PC-3 (cell line): ENCODE measurements at regions not wholly inside any gene's neighbourhood (a gene's known extent, or its start where the extent isn't known, plus 50 kb on each side); places are given as distances from the start of the nearest gene placed in this dataset.

ENCODE experiments used
- ATAC-seq: fragments of 200-7000 bp; cut with Tn5 transposase; 2 replicates; pipeline ENCODE4 v1.9.1; 2020; ENCODE audit warnings: mild to moderate bottlenecking, moderate library complexity
- BruUV-seq: library from RNA; stranded (reverse); fragments of 400-500 nt; replicated peaks from 2 replicates; lab custom pipeline; 2021; lab: Mats Ljungman, UMichigan
- CTCF ChIA-PET: fragments of 300-600 bp; sonication (Branson Sonifier 250); formaldehyde crosslinking; loops from one replicate; lab custom pipeline; 2022; ENCODE audit warnings: antibody characterized with exemption; lab: Charles Lee
- POLR2A ChIA-PET: fragments of 300-600 bp; sonication (Branson Sonifier 250); formaldehyde crosslinking; loops from one replicate; lab custom pipeline; 2022; ENCODE audit warnings: antibody characterized with exemption; ENCODE audit not compliant: unreplicated experiment; lab: Charles Lee
- DNase-seq: peaks from one replicate; pipeline ENCODE4 v3.0.0-alpha.2; 2015
- H2AFZ ChIP-seq: fragments of 300-600 bp; sonication (generic); 2 replicates; pipeline ENCODE4 v1.6.0; 2016; ENCODE audit warnings: antibody characterized with exemption, low read length
- H3F3A ChIP-seq: fragments of 300-600 bp; sonication (generic); one replicate; pipeline ENCODE4 v1.6.0; 2017; ENCODE audit warnings: antibody characterized with exemption, low read length, control low read depth, mild to moderate bottlenecking; ENCODE audit not compliant: unreplicated experiment
- H3K27ac ChIP-seq: fragments of 300-600 bp; sonication (generic); 2 replicates; pipeline ENCODE4 v1.5.1; 2016; ENCODE audit warnings: mild to moderate bottlenecking, low read length
- H3K27me3 ChIP-seq: fragments of 300-600 bp; sonication (generic); 2 replicates; pipeline ENCODE4 v1.6.1; 2016; ENCODE audit warnings: low read length, mixed read lengths
- H3K36me3 ChIP-seq: fragments of 300-600 bp; sonication (generic); 2 replicates; pipeline ENCODE4 v1.6.1; 2016; ENCODE audit warnings: low read depth, mixed run types, low read length, mixed read lengths
- H3K4me1 ChIP-seq: fragments of 300-600 bp; sonication (generic); 2 replicates; pipeline ENCODE4 v1.5.1; 2016; ENCODE audit warnings: low read length; ENCODE audit not compliant: insufficient read depth
- H3K4me2 ChIP-seq: fragments of 300-600 bp; sonication (generic); 2 replicates; pipeline ENCODE4 v1.6.0; 2016; ENCODE audit warnings: low read length
- H3K4me3 ChIP-seq: fragments of 300-600 bp; sonication (generic); 2 replicates; pipeline ENCODE4 v1.5.1; 2016; ENCODE audit warnings: mild to moderate bottlenecking, low read length, mixed read lengths
- H3K79me2 ChIP-seq: fragments of 300-600 bp; sonication (generic); 2 replicates; pipeline ENCODE4 v1.6.1; 2017; ENCODE audit warnings: low read length, mixed read lengths
- H3K9ac ChIP-seq: fragments of 300-600 bp; sonication (generic); 2 replicates; pipeline ENCODE4 v1.6.0; 2016; ENCODE audit warnings: mild to moderate bottlenecking, low read length
- H3K9me2 ChIP-seq: fragments of 300-600 bp; sonication (generic); replicated peaks from 2 replicates; pipeline ENCODE4 v1.6.1; 2016; ENCODE audit warnings: mixed run types, low read length, mixed read lengths
- H3K9me3 ChIP-seq: fragments of 300-600 bp; sonication (generic); 2 replicates; pipeline ENCODE4 v1.6.1; 2016; ENCODE audit warnings: low read length, mixed read lengths
- H4K20me1 ChIP-seq: fragments of 300-600 bp; sonication (generic); 2 replicates; pipeline ENCODE4 v1.6.1; 2016; ENCODE audit warnings: low read length, mixed read lengths
- EZH2 ChIP-seq: fragments of 300-600 bp; sonication (generic); IDR thresholded peaks from one replicate; pipeline ENCODE4 v1.6.1; 2017; ENCODE audit warnings: antibody characterized with exemption, mild to moderate bottlenecking, low read length; ENCODE audit not compliant: unreplicated experiment
- EZH2phosphoT487 ChIP-seq: fragments of 300-600 bp; sonication (generic); IDR thresholded peaks from 2 replicates; pipeline ENCODE4 v1.6.1; 2018; ENCODE audit warnings: mild to moderate bottlenecking, antibody characterized with exemption, low read length, borderline replicate concordance
- intact Hi-C: fragments of 100-400 bp; cut with micrococcal nuclease; formaldehyde crosslinking; loops from 2 replicates; pipeline ENCODE4 v1.9.0; 2023
- TF ChIP-seq, protein P1 (sequence below): fragments of 300-600 bp; sonication (generic); conservative IDR thresholded peaks from 2 replicates; pipeline ENCODE4 v1.5.1; 2017; ENCODE audit warnings: antibody characterized with exemption, low read depth, mild to moderate bottlenecking, low read length

DNA sequence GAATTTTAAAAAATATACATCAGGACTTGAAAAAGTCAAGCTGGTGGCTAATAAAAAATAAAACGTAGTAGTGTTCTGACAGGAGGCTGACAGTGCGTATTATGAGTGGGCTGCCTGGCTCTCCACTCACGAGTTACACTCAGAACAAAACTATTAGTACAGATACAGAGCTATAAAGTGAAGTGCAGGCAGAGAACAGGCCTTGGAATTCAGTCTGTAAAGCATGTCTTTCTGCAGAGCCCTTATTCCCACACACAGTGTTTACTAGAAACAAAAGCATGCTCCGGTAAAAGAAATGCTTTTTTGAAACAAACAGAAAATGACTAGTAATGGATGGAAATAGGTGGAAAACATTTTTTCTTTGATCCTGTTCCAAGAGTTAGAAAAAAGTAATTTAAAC lies 334.7 kb downstream of the DIRAS2 start:
- no peak overlapping the region for H2AFZ ChIP-seq
- POLR2A ChIA-PET: no interaction called here

DNA sequence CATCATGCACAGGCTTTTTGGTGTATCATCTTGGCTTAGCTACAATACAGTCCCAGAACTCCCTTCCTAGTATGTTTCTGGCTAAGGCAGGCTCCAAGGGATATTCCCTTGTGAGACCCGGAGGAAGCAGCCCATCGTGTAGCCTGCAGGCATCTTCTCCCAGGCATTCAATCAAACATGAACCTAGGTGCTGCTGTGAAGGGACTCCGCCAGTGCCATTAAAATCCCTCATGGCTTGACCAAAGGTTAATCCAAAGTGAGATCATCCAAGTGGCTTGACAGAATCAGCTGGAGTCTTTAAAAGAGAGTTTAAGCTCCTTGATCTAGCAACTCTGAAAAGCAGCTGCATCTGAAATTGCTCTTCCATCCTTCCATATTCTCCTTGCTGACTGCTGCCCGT lies 333.9 kb downstream of the DIRAS2 start:
- H2AFZ ChIP-seq: no peak overlapping the region
- no peak for TF ChIP-seq EZH2phosphoT487
- TF ChIP-seq, protein P1, sequence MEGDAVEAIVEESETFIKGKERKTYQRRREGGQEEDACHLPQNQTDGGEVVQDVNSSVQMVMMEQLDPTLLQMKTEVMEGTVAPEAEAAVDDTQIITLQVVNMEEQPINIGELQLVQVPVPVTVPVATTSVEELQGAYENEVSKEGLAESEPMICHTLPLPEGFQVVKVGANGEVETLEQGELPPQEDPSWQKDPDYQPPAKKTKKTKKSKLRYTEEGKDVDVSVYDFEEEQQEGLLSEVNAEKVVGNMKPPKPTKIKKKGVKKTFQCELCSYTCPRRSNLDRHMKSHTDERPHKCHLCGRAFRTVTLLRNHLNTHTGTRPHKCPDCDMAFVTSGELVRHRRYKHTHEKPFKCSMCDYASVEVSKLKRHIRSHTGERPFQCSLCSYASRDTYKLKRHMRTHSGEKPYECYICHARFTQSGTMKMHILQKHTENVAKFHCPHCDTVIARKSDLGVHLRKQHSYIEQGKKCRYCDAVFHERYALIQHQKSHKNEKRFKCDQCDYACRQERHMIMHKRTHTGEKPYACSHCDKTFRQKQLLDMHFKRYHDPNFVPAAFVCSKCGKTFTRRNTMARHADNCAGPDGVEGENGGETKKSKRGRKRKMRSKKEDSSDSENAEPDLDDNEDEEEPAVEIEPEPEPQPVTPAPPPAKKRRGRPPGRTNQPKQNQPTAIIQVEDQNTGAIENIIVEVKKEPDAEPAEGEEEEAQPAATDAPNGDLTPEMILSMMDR: no peak
- no peak for TF ChIP-seq EZH2
- H3K27me3 ChIP-seq: peaks cover 7% of the 10 kb centered on the region; the same call in 1 of the 2 replicates
- H3K9me2 ChIP-seq: no peaks in the 10 kb centered on the region
- H3K4me3 ChIP-seq: no peak overlapping the region
- H3K79me2 ChIP-seq: no peaks in the 10 kb centered on the region
- H3K9me3 ChIP-seq: no peaks in the 10 kb centered on the region
- DNase-seq: no peak
- H3K4me1 ChIP-seq: no peaks in the 10 kb centered on the region
- H3K27ac ChIP-seq: no peak overlapping the region
- no peak for ATAC-seq
- no peaks in the 10 kb centered on the region for H3F3A ChIP-seq
- ChIA-PET POLR2A (no interaction called here), CTCF (no interaction called here)
- H4K20me1 ChIP-seq: no peaks in the 10 kb centered on the region
- H3K9ac ChIP-seq: no peak overlapping the region
- H3K36me3 ChIP-seq: no peaks in the 10 kb centered on the region
- BruUV-seq: no TSS peak
- intact Hi-C loops: no loop called here
- H3K4me2 ChIP-seq: no peak overlapping the region

More for the DNA sequence above, 334.7 kb downstream of the DIRAS2 start:
- CTCF ChIA-PET: no interaction called here
- DNase-seq: no peak
- H4K20me1 ChIP-seq: no peaks in the 10 kb centered on the region
- no peak overlapping the region for H3K9ac ChIP-seq
- H3F3A ChIP-seq: no peaks in the 10 kb centered on the region
- H3K4me2 ChIP-seq: no peak overlapping the region
- BruUV-seq: no TSS peak
- no peak for TF ChIP-seq EZH2
- TF ChIP-seq, protein P1: no peak
- no peak for TF ChIP-seq EZH2phosphoT487
- peaks cover 7% of the 10 kb centered on the region; the same call in 1 of the 2 replicates for H3K27me3 ChIP-seq
- no peaks in the 10 kb centered on the region for H3K4me1 ChIP-seq
- H3K9me2 ChIP-seq: no peaks in the 10 kb centered on the region
- H3K27ac ChIP-seq: no peak overlapping the region
- no peak for ATAC-seq
- intact Hi-C loops: no loop called here
- no peaks in the 10 kb centered on the region for H3K79me2 ChIP-seq
- H3K4me3 ChIP-seq: no peak overlapping the region
- no peaks in the 10 kb centered on the region for H3K36me3 ChIP-seq
- no peaks in the 10 kb centered on the region for H3K9me3 ChIP-seq

DNA sequence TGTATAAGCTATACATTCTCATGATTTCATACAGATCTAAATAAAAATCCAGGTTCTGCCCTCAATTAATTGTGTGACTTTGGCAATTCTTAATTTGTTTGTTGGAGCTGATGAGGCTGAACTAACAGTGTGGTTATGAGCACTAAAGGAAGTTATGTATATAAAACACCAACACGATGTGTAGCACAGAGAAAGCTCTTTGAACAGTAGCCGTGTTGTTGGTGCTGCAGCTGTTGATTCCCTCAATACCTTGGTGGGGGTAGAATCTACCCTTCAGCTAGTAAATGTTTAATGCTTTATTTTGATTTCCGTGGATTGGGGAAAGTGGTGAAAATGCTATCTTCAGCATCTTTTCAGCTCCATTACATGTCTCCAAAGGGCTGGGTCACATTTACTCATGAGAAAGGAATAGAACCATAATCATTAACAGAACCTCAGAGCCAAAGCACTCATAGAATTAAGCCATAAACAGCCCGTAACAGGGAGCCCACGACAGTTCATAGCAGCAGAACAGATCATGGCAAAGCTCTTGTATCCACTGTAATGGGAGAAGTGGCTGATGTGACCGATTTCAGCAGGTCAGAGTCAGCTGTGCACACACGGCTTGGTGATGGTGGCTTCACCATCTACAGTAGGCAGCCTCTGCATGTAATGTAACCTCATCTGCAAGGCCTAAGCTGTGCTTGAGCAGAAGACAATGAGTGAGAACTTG lies 332.7 kb downstream of the DIRAS2 start:
- Histone ChIP-seq H3K4me3 (no peak overlapping the region), H3K4me1 (no peaks in the 10 kb centered on the region), H3K4me2 (no peak overlapping the region), H3K27ac (no peak overlapping the region), H3K27me3 (peaks cover 7% of the 10 kb centered on the region; the same call in 1 of the 2 replicates), H2AFZ (no peak overlapping the region), H3K36me3 (no peaks in the 10 kb centered on the region), H3K79me2 (no peaks in the 10 kb centered on the region), H3K9me3 (no peaks in the 10 kb centered on the region), H3K9me2 (no peaks in the 10 kb centered on the region), H3F3A (no peaks in the 10 kb centered on the region), H4K20me1 (no peaks in the 10 kb centered on the region), H3K9ac (no peak overlapping the region)
- no peak for ATAC-seq
- intact Hi-C loops: no loop called here
- no TSS peak for BruUV-seq
- DNase-seq: no peak
- ChIA-PET CTCF (no interaction called here), POLR2A (no interaction called here)
- TF ChIP-seq EZH2 (no peak), EZH2phosphoT487 (no peak)
- TF ChIP-seq, protein P1: no peak
